ENCODE measurements at regions not wholly inside any gene's neighbourhood (a gene's known extent, or its start where the extent isn't known, plus 50 kb on each side); places are given as distances from the start of the nearest gene placed in this dataset.

DNA sequence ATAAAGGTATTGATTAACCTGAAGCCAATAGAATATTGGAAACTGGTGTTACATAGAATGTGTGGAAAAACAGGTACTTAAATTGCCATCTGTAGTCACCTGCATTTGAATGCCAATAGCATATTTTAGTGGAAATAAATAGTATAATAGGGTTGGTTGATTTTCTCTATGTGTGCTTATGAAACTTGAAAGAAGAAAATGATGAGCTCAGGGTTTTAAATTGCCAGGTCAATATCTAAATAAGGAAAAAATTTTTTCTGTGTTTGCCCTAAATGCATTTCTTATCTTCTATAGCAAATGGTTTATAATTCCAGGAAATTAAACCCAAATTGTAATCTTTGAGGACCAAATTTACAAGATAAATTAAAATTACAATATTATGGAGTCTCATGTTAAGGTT is 626.6 kb downstream of the CDH8 start:
- Histone ChIP-seq H3K36me3 (no peaks in the 10 kb centered on the region), H3K4me1 (no peaks in the 10 kb centered on the region), H3K27ac (no peak overlapping the region), H3K27me3 (no peaks in the 10 kb centered on the region), H3K9me3 (no peaks in the 10 kb centered on the region), H3K4me3 (no peak overlapping the region)
- no peak for DNase-seq (ENCODE audit: low spot score in 2 of 2)
- TF ChIP-seq POLR2AphosphoS5 (IDR thresholded peaks at IDR 0.05), result no peak
- TF ChIP-seq, protein P1, sequence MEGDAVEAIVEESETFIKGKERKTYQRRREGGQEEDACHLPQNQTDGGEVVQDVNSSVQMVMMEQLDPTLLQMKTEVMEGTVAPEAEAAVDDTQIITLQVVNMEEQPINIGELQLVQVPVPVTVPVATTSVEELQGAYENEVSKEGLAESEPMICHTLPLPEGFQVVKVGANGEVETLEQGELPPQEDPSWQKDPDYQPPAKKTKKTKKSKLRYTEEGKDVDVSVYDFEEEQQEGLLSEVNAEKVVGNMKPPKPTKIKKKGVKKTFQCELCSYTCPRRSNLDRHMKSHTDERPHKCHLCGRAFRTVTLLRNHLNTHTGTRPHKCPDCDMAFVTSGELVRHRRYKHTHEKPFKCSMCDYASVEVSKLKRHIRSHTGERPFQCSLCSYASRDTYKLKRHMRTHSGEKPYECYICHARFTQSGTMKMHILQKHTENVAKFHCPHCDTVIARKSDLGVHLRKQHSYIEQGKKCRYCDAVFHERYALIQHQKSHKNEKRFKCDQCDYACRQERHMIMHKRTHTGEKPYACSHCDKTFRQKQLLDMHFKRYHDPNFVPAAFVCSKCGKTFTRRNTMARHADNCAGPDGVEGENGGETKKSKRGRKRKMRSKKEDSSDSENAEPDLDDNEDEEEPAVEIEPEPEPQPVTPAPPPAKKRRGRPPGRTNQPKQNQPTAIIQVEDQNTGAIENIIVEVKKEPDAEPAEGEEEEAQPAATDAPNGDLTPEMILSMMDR (IDR thresholded peaks at IDR 0.05), result no peak
- no peak for TF ChIP-seq EP300 (IDR thresholded peaks at IDR 0.05)

DNA sequence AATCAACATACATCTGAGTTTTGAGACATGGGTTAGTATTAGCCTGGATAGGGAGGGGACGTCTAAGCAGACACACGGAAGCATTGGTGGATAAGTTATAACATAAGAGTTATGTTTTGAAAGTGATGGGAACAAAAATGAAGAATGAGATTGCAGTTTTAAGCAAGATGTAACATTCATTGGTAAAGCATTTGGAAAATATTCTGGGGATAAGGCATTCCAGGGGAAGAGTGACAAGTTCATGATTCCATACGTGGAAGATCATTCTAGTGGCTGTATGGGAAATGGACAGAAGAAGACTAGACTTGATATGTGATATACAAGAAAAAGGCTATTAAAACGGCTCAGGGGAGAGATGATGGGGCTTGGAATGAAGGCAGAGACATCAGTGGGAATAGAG is 632.9 kb downstream of the CDH8 start:
- 79% methylated on average over 4 of the region's 4 CpGs for WGBS
- TF ChIP-seq EP300 (IDR thresholded peaks at IDR 0.05) (no peak), POLR2AphosphoS5 (IDR thresholded peaks at IDR 0.05) (no peak), POLR2A (IDR thresholded peaks at IDR 0.05) (no peak)
- TF ChIP-seq, protein P1 (IDR thresholded peaks at IDR 0.05), result no peak

DNA sequence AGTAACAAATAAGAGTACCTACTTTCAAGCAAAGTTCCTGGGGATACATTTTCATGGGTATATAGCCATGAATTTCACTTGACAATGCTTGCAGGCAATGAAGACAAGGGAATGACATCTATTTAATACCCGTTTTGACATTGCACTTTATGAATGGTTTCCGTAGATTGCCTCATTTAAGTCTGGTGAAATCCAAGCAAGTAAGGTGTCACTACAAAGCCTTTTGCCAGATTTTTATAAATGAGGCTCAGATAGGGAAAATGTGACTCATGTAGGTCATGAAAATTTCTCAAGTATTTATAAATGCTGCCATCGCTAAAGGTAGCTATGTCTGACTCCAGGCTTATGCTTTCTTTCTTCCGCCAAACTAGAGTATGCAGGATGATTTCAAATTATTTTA is 644.3 kb downstream of the CDH8 start:
- no peaks in the 10 kb centered on the region for H3K27me3 ChIP-seq
- no peaks in the 10 kb centered on the region for H3K36me3 ChIP-seq
- no peaks in the 10 kb centered on the region for H3K4me1 ChIP-seq
- no peak overlapping the region for H3K4me3 ChIP-seq
- H3K27ac ChIP-seq, result no peak overlapping the region
- no peak for TF ChIP-seq EP300 (IDR thresholded peaks at IDR 0.05)
- no peak for TF ChIP-seq POLR2A (IDR thresholded peaks at IDR 0.05)
- no peak for TF ChIP-seq POLR2AphosphoS5 (IDR thresholded peaks at IDR 0.05)
- TF ChIP-seq, protein P1 (IDR thresholded peaks at IDR 0.05), result no peak
- H3K9me3 ChIP-seq, result no peaks in the 10 kb centered on the region
- WGBS, result 61% methylated on average over 4 of the region's 4 CpGs
- DNase-seq (ENCODE audit: low spot score in 2 of 2), result no peak

More for the DNA sequence above, 632.9 kb downstream of the CDH8 start:
- Histone ChIP-seq H3K9me3 (no peaks in the 10 kb centered on the region), H3K36me3 (no peaks in the 10 kb centered on the region), H3K27me3 (no peaks in the 10 kb centered on the region), H3K4me1 (no peaks in the 10 kb centered on the region), H3K4me3 (no peak overlapping the region), H3K27ac (no peak overlapping the region)
- DNase-seq (ENCODE audit: low spot score in 2 of 2), result no peak

DNA sequence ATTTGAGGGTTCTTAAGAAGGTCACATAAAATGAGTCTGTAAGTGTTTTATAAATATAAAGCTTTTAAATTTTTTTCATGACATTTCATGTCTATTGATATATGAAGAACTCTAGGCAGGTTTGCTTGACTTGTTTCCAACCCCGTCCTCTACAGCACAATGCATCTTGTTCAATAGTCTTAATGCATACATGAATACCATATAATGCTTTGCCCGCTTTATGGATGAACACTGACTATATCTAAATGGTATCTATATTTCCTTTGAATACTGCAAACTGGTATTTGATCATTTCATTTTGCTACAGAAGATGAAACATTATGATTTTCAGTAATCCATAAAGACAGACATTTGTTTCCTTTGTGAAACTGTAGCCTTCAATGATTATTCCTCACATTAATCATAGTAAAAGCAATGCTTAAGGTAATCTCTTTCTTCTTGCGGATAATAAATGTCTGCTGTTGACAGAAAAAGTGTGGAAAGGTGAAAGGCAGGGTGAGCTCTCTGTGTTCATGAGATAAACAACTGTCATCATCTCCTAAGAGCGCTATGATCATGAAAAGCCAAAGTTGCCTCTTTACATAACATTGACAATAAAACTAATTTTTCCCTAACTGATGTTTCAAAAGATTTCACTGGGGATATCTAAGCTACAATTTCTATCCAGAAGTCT is 645.1 kb downstream of the CDH8 start:
- Histone ChIP-seq H3K9me3 (no peaks in the 10 kb centered on the region), H3K4me1 (no peaks in the 10 kb centered on the region), H3K27ac (no peak overlapping the region), H3K27me3 (no peaks in the 10 kb centered on the region), H3K4me3 (no peak overlapping the region), H3K36me3 (no peaks in the 10 kb centered on the region)
- DNase-seq (ENCODE audit: low spot score in 2 of 2), result no peak
- TF ChIP-seq POLR2AphosphoS5 (IDR thresholded peaks at IDR 0.05), result no peak
- TF ChIP-seq EP300 (IDR thresholded peaks at IDR 0.05), result no peak
- no peak for TF ChIP-seq POLR2A (IDR thresholded peaks at IDR 0.05)
- TF ChIP-seq, protein P1 (IDR thresholded peaks at IDR 0.05), result no peak
- WGBS, result 83% methylated on average over 4 of the region's 4 CpGs

DNA sequence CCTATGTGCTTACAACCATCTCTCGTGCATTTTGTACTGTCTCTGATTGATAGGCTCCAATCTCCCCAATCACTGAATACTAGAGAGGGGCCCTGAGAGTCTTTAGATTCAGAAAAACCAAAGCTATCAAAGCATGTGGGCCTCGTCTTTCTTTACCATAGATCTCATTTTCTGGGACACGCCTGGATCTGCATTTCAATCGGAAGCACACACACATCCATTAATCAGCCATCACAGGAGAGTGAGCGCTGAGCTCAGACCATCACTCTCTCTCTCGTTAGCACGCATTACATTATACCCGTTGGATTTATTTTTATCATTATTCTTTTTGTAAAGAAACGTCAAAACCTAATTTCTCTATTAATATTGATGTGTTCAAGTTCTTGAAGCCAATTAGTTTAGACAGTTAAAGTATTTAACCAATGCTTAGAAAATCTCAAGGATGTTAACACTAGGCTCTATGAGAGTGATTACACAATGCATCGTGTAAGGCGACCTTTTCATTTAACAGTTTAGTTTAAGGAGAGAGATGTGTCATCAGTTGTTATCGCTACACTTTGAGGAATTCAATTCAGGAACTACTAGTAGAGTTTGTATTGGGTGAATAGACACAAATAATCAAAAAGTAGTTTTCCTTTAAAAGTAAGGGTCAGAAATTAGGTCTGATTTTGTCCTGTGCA is 650.7 kb downstream of the CDH8 start:
- no peak for DNase-seq (ENCODE audit: low spot score in 2 of 2)
- H3K36me3 ChIP-seq, result no peaks in the 10 kb centered on the region
- no peaks in the 10 kb centered on the region for H3K4me1 ChIP-seq
- H3K27me3 ChIP-seq, result no peaks in the 10 kb centered on the region
- WGBS, result 83% methylated on average over 12 of the region's 12 CpGs
- TF ChIP-seq EP300 (IDR thresholded peaks at IDR 0.05) (no peak), POLR2AphosphoS5 (IDR thresholded peaks at IDR 0.05) (no peak), POLR2A (IDR thresholded peaks at IDR 0.05) (no peak)
- TF ChIP-seq, protein P1 (IDR thresholded peaks at IDR 0.05), result no peak
- no peak overlapping the region for H3K27ac ChIP-seq
- no peak overlapping the region for H3K4me3 ChIP-seq
- H3K9me3 ChIP-seq, result no peaks in the 10 kb centered on the region
